Breast epithelium (tissue), 3 donors: ENCODE measurements at regions not wholly inside any gene's neighbourhood (a gene's known extent, or its start where the extent isn't known, plus 50 kb on each side); places are given as distances from the start of the nearest gene placed in this dataset.

Experiments
- POLR2A ChIP-seq: fragments of 450-650 bp; IDR thresholded peaks from one replicate; pipeline ENCODE4 v1.6.1; 2016; ENCODE audit warnings: antibody characterized with exemption, mild to moderate bottlenecking, moderate library complexity
- POLR2AphosphoS5 ChIP-seq, 3 donors: sonication (generic); formaldehyde crosslinking; IDR thresholded peaks; one replicate each; pipeline ENCODE4 v1.6.1; 2017; ENCODE audit warnings: antibody characterized with exemption in 3 of 3
- TF ChIP-seq, protein P1 (sequence below), 3 donors: fragments of 450-650 bp; IDR thresholded peaks; one replicate each; pipeline ENCODE4 v1.5.1; 2016 to 2017; ENCODE audit warnings: antibody characterized with exemption in 3 of 3, mild to moderate bottlenecking in 3 of 3, moderate library complexity in 3 of 3

GRCh38 chr1:199752688-199753027 lies 274.9 kb upstream of the NR5A2 start:
- TF ChIP-seq, protein P1, sequence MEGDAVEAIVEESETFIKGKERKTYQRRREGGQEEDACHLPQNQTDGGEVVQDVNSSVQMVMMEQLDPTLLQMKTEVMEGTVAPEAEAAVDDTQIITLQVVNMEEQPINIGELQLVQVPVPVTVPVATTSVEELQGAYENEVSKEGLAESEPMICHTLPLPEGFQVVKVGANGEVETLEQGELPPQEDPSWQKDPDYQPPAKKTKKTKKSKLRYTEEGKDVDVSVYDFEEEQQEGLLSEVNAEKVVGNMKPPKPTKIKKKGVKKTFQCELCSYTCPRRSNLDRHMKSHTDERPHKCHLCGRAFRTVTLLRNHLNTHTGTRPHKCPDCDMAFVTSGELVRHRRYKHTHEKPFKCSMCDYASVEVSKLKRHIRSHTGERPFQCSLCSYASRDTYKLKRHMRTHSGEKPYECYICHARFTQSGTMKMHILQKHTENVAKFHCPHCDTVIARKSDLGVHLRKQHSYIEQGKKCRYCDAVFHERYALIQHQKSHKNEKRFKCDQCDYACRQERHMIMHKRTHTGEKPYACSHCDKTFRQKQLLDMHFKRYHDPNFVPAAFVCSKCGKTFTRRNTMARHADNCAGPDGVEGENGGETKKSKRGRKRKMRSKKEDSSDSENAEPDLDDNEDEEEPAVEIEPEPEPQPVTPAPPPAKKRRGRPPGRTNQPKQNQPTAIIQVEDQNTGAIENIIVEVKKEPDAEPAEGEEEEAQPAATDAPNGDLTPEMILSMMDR (IDR thresholded peaks at IDR 0.05): no peak
- TF ChIP-seq POLR2AphosphoS5 (IDR thresholded peaks at IDR 0.05): no peak
- TF ChIP-seq POLR2A: no peak
